GM12878 (cell line): ENCODE measurements at regions not wholly inside any gene's neighbourhood (a gene's known extent, or its start where the extent isn't known, plus 50 kb on each side); places are given as distances from the start of the nearest gene placed in this dataset.

ENCODE experiments used
- ATAC-seq: fragments of 200-7000 bp; cut with Tn5 transposase; 3 replicates; pipeline ENCODE4 v1.9.1; 2020; ENCODE audit warnings: mild to moderate bottlenecking, moderate library complexity
- BruUV-seq: library from RNA; stranded (reverse); fragments of 400-500 nt; replicated peaks from 2 replicates; lab custom pipeline; 2021; lab: Mats Ljungman, UMichigan
- CTCF ChIA-PET: fragments of 300-600 bp; sonication (Branson Sonifier 250); formaldehyde crosslinking; extraction: SDS; loops from one replicate; lab custom pipeline; 2021; ENCODE audit warnings: inconsistent platforms; lab: Yijun Ruan, JAX
- POLR2A ChIA-PET: fragments of 350-600 bp; formaldehyde crosslinking; extraction: SDS; loops from one replicate; lab custom pipeline; 2021; ENCODE audit warnings: inconsistent platforms; lab: Charles Lee
- RAD21 ChIA-PET: fragments of 300-600 bp; sonication (Branson Sonifier 250); formaldehyde crosslinking; loops from one replicate; lab custom pipeline; 2023; ENCODE audit warnings: antibody characterized with exemption; ENCODE audit not compliant: unreplicated experiment; lab: Charles Lee
- SMC1A ChIA-PET: fragments of 300-600 bp; sonication (Branson Sonifier 250); formaldehyde crosslinking; loops from one replicate; lab custom pipeline; 2023; ENCODE audit not compliant: unreplicated experiment, uncharacterized antibody; lab: Charles Lee
- DNase-seq: peaks from one replicate; pipeline ENCODE4 v3.0.0-alpha.2; 2011; ENCODE audit warnings: low read depth, low spot score
- FAIRE-seq: peaks from 3 replicates; lab custom pipeline; 2011; peaks lifted over from hg19 to GRCh38; lab: Jason Lieb, UNC
- H2AFZ ChIP-seq: 2 replicates; pipeline ENCODE4 v1.6.0; 2011; ENCODE audit warnings: low read depth, low read length, control low read depth; ENCODE audit not compliant: control insufficient read depth
- H3K27ac ChIP-seq: 2 replicates; pipeline ENCODE4 v1.5.1; 2011; ENCODE audit warnings: control low read depth; ENCODE audit not compliant: control insufficient read depth, insufficient read depth
- H3K27me3 ChIP-seq, 2 experiments: replicated peaks in 1 of 2; 2 replicates each; pipeline versions ENCODE4 v1.6.0 to v1.6.1; 2011; ENCODE audit warnings: low read length in 1 of 2; ENCODE audit not compliant: control insufficient read depth in 2 of 2, insufficient read depth in 2 of 2
- H3K36me3 ChIP-seq, 2 experiments: 2 replicates each; pipeline ENCODE4 v1.5.1; 2011; ENCODE audit warnings: low read length in 1 of 2; ENCODE audit not compliant: control insufficient read depth in 2 of 2, insufficient read depth in 2 of 2
- H3K4me1 ChIP-seq: 2 replicates; pipeline ENCODE4 v1.6.1; 2011; ENCODE audit warnings: mild to moderate bottlenecking, low read length, moderate library complexity, mixed read lengths; ENCODE audit not compliant: control insufficient read depth, insufficient read depth
- H3K4me2 ChIP-seq: 2 replicates; pipeline ENCODE4 v1.6.0; 2011; ENCODE audit warnings: control low read depth; ENCODE audit not compliant: control insufficient read depth, insufficient read depth
- H3K4me3 ChIP-seq: fragments of 200-600 bp; sonication (generic); 2 replicates; pipeline ENCODE4 v1.5.1; 2016
- H3K79me2 ChIP-seq: 2 replicates; pipeline ENCODE4 v1.6.0; 2011; ENCODE audit warnings: low read length; ENCODE audit not compliant: control insufficient read depth, insufficient read depth
- H3K9ac ChIP-seq: 2 replicates; pipeline ENCODE4 v1.8.0; 2011; ENCODE audit warnings: low read length, control low read depth, mixed read lengths; ENCODE audit not compliant: control insufficient read depth, insufficient read depth
- H3K9me3 ChIP-seq: replicated peaks from 3 replicates; pipeline ENCODE4 v1.5.1; 2011; ENCODE audit warnings: mild to moderate bottlenecking, low read length; ENCODE audit not compliant: control insufficient read depth, insufficient read depth
- H4K20me1 ChIP-seq: 2 replicates; pipeline ENCODE4 v1.6.0; 2011; ENCODE audit not compliant: control insufficient read depth, insufficient read depth
- HDGF ChIP-seq: fragments of 450-650 bp; IDR thresholded peaks from 2 replicates; pipeline ENCODE4 v1.6.1; 2016; ENCODE audit warnings: antibody characterized with exemption
- RELB ChIP-seq: fragments of 450-650 bp; IDR thresholded peaks from 2 replicates; pipeline ENCODE4 v1.6.1; 2017; ENCODE audit warnings: low read depth, mild to moderate bottlenecking, moderate library complexity
- REST ChIP-seq: IDR thresholded peaks from 2 replicates; pipeline ENCODE4 v1.6.1; 2012; ENCODE audit warnings: mild to moderate bottlenecking, low read depth, low read length
- SMAD5 ChIP-seq: IDR thresholded peaks from 2 replicates; pipeline ENCODE4 v1.6.1; 2016; ENCODE audit warnings: antibody characterized with exemption, low read depth
- ZBTB4 ChIP-seq: fragments of 450-650 bp; formaldehyde crosslinking; IDR thresholded peaks from 2 replicates; pipeline ENCODE4 v1.4.0; 2022; ENCODE audit warnings: mild to moderate bottlenecking, moderate library complexity
- ZNF217 ChIP-seq: fragments of 450-650 bp; IDR thresholded peaks from 2 replicates; pipeline ENCODE4 v1.6.1; 2017; ENCODE audit warnings: antibody characterized with exemption, mild to moderate bottlenecking
- WGBS: methylation state at CpG from one replicate; pipeline ENCODE4 v1.1.6; 2016; ENCODE audit warnings: low lambda C conversion rate; ENCODE audit not compliant: insufficient replicate concordance, insufficient coverage; ENCODE audit errors: missing lambda C conversion rate; 5-methylcytosine and 5-hydroxymethylcytosine counted together
- in situ Hi-C: fragments of 300-500 bp; cut with MboI; formaldehyde crosslinking; loops from 9 replicates; pipeline ENCODE4 v1.14.3; 2018; ENCODE audit warnings: mixed read lengths
- intact Hi-C: fragments of 100-400 bp; cut with micrococcal nuclease; formaldehyde crosslinking; loops from one replicate; pipeline ENCODE4 v1.14.2; 2022; ENCODE audit not compliant: unreplicated experiment

- no TSS peak for BruUV-seq
- ChIA-PET RAD21 (no interaction called here), POLR2A (no interaction called here), SMC1A (no interaction called here), CTCF (no interaction called here)
- DNase-seq, result no peak
- TF ChIP-seq HDGF, result no peak
- no peak for TF ChIP-seq RELB
- ATAC-seq, result no peak
- H3K36me3 ChIP-seq, result no peaks in the 10 kb centered on the region
- H3K27ac ChIP-seq, result no peak overlapping the region
- no peaks in the 10 kb centered on the region for H3K4me1 ChIP-seq
- no peak overlapping the region for H3K4me3 ChIP-seq
- no peak overlapping the region for H3K9ac ChIP-seq
- H3K27me3 ChIP-seq, result peaks cover 0 to 2% of the 10 kb centered on the region in 2 experiments; a peak in 3 of 4 replicates
- 26% methylated on average over 10 of the region's 10 CpGs for WGBS
- no peaks in the 10 kb centered on the region for H4K20me1 ChIP-seq
- intact Hi-C loops (no loop called here), in situ Hi-C loops (no loop called here)
- no peak overlapping the region for H3K4me2 ChIP-seq
- H3K79me2 ChIP-seq, result no peaks in the 10 kb centered on the region
- no peak for FAIRE-seq
- no peaks in the 10 kb centered on the region for H3K9me3 ChIP-seq
- no peak overlapping the region for H2AFZ ChIP-seq
Measured at GRCh38 chr11:116373104-116373944, 399.5 kb downstream of the BUD13 start.

- TF ChIP-seq ZNF217, result no peak
- no peak for TF ChIP-seq REST
- no peak for TF ChIP-seq SMAD5
- TF ChIP-seq ZBTB4 (CRISPR knock-in tag), result no peak
- RAD21 ChIA-PET, result no interaction called here
- FAIRE-seq (no peak), ATAC-seq (no peak), DNase-seq (no peak)
- Histone ChIP-seq H3K9ac (no peak overlapping the region), H3K27ac (no peak overlapping the region), H3K4me3 (no peak overlapping the region), H3K79me2 (no peaks in the 10 kb centered on the region), H3K4me1 (no peaks in the 10 kb centered on the region), H2AFZ (no peak overlapping the region), H3K4me2 (no peak overlapping the region), H3K36me3 (no peaks in the 10 kb centered on the region), H4K20me1 (no peaks in the 10 kb centered on the region), H3K9me3 (no peaks in the 10 kb centered on the region), H3K27me3 (peaks cover 0 to 2% of the 10 kb centered on the region in 2 experiments; a peak in 3 of 4 replicates)
- 0% methylated on average over 3 of the region's 3 CpGs for WGBS
- SMC1A ChIA-PET, result interaction anchor here (0.6 kb wide), 1 partner anchor 853 kb away, joined by 3 read pairs; no protein-coding TSS in a partner anchor
- intact Hi-C loops (no loop called here), in situ Hi-C loops (no loop called here)
- no TSS peak for BruUV-seq
- POLR2A ChIA-PET, result no interaction called here
- CTCF ChIA-PET, result interaction anchor here (1.1 kb wide), 1 partner anchor 9 kb away, joined by 3 read pairs; no protein-coding TSS in a partner anchor
Measured at GRCh38 chr11:116371146-116371545, 401.6 kb downstream of the BUD13 start.
